ENCODE measurements at regions not wholly inside any gene's neighbourhood (a gene's known extent, or its start where the extent isn't known, plus 50 kb on each side); places are given as distances from the start of the nearest gene placed in this dataset.

- TF ChIP-seq, protein P1, sequence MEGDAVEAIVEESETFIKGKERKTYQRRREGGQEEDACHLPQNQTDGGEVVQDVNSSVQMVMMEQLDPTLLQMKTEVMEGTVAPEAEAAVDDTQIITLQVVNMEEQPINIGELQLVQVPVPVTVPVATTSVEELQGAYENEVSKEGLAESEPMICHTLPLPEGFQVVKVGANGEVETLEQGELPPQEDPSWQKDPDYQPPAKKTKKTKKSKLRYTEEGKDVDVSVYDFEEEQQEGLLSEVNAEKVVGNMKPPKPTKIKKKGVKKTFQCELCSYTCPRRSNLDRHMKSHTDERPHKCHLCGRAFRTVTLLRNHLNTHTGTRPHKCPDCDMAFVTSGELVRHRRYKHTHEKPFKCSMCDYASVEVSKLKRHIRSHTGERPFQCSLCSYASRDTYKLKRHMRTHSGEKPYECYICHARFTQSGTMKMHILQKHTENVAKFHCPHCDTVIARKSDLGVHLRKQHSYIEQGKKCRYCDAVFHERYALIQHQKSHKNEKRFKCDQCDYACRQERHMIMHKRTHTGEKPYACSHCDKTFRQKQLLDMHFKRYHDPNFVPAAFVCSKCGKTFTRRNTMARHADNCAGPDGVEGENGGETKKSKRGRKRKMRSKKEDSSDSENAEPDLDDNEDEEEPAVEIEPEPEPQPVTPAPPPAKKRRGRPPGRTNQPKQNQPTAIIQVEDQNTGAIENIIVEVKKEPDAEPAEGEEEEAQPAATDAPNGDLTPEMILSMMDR (conservative IDR thresholded peaks at IDR 0.05 in 1 of 2, IDR thresholded peaks at IDR 0.05 in 1 of 2; ENCODE audit: extremely low read depth in 1 of 2, insufficient read depth in 1 of 2, low read depth in 1 of 2, low read length in 2 of 2): no peak
- no peak for TF ChIP-seq EZH2 (IDR thresholded peaks at IDR 0.05; ENCODE audit: borderline replicate concordance, low read length)
Observed at GRCh38 chr1:48080331-48081255, 83.4 kb upstream of the TRABD2B start.
